ENCODE measurements at regions not wholly inside any gene's neighbourhood (a gene's known extent, or its start where the extent isn't known, plus 50 kb on each side); places are given as distances from the start of the nearest gene placed in this dataset.

DNA sequence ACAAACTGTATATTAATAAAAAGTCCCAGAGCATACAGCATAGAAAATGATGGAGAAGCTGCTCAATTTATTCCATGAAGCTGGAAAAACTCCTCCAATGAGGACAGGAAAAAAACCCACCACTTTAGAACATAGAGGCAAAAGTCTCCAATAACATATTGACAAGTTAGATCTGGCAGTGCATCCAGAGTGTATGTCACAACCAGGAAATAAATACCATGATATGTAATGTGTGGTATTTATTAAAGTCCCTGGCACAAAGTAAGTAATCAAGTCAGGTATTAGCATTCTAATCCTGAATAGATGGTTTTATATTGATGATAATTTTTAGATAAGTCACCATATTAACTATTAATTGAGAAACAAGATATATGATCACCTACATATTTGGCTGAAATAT is 427.3 kb upstream of the HS6ST1 start:
- ATAC-seq (no peak), DNase-seq (no peak)
- Histone ChIP-seq H3K36me3 (no peaks in the 10 kb centered on the region), H3K9me3 (no peaks in the 10 kb centered on the region), H3K27ac (no peak overlapping the region), H3K4me1 (no peaks in the 10 kb centered on the region), H3K27me3 (no peaks in the 10 kb centered on the region), H3K4me3 (no peak overlapping the region)
- TF ChIP-seq, protein P1, sequence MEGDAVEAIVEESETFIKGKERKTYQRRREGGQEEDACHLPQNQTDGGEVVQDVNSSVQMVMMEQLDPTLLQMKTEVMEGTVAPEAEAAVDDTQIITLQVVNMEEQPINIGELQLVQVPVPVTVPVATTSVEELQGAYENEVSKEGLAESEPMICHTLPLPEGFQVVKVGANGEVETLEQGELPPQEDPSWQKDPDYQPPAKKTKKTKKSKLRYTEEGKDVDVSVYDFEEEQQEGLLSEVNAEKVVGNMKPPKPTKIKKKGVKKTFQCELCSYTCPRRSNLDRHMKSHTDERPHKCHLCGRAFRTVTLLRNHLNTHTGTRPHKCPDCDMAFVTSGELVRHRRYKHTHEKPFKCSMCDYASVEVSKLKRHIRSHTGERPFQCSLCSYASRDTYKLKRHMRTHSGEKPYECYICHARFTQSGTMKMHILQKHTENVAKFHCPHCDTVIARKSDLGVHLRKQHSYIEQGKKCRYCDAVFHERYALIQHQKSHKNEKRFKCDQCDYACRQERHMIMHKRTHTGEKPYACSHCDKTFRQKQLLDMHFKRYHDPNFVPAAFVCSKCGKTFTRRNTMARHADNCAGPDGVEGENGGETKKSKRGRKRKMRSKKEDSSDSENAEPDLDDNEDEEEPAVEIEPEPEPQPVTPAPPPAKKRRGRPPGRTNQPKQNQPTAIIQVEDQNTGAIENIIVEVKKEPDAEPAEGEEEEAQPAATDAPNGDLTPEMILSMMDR (IDR thresholded peaks at IDR 0.05 in 4 of 5, conservative IDR thresholded peaks at IDR 0.05 in 1 of 5): no peak
- no peak for TF ChIP-seq POLR2A (IDR thresholded peaks at IDR 0.05)
- in situ Hi-C loops (cut with MboI; ENCODE audit: low sequenced_read_pairs in 4 of 4): loop anchor here in 3 of 4 donors (25.0 kb wide), 2 partner anchors 434 to 1116 kb away; partner anchors contain the start of gene HS6ST1 (in 1 of the 3)
- intact Hi-C loops (cut with DNase I; ENCODE audit: low total_unique reads): no loop called here

- ATAC-seq (no peak), DNase-seq (no peak)
- no peaks in the 10 kb centered on the region for H3K27me3 ChIP-seq
- no peaks in the 10 kb centered on the region for H3K4me1 ChIP-seq
- H3K4me3 ChIP-seq: no peak overlapping the region
- no peaks in the 10 kb centered on the region for H3K36me3 ChIP-seq
- TF ChIP-seq, protein P1 (IDR thresholded peaks at IDR 0.05 in 4 of 5, conservative IDR thresholded peaks at IDR 0.05 in 1 of 5): no peak
- TF ChIP-seq POLR2A (IDR thresholded peaks at IDR 0.05): no peak
- in situ Hi-C loops (cut with MboI; ENCODE audit: low sequenced_read_pairs in 4 of 4): loop anchor here in 3 of 4 donors (25.0 kb wide), 2 partner anchors 434 to 1116 kb away; partner anchors contain the start of gene HS6ST1 (in 1 of the 3)
- no peak overlapping the region for H3K27ac ChIP-seq
- H3K9me3 ChIP-seq: no peaks in the 10 kb centered on the region
- intact Hi-C loops (cut with DNase I; ENCODE audit: low total_unique reads): no loop called here
These were observed 427.7 kb upstream of the HS6ST1 start for GRCh38 chr2:128746356-128746755.

GRCh38 chr2:128748336-128748735 is 429.7 kb upstream of the HS6ST1 start:
- Histone ChIP-seq H3K4me1 (no peaks in the 10 kb centered on the region), H3K9me3 (no peaks in the 10 kb centered on the region), H3K27me3 (no peaks in the 10 kb centered on the region), H3K27ac (no peak overlapping the region), H3K36me3 (no peaks in the 10 kb centered on the region), H3K4me3 (no peak overlapping the region)
- intact Hi-C loops (cut with DNase I; ENCODE audit: low total_unique reads) (no loop called here), in situ Hi-C loops (cut with MboI; ENCODE audit: low sequenced_read_pairs in 4 of 4) (loop anchor here in 3 of 4 donors (25.0 kb wide), 2 partner anchors 436 to 1114 kb away; partner anchors contain the start of gene HS6ST1 (in 1 of the 3))
- ATAC-seq: no peak
- no peak for DNase-seq
- TF ChIP-seq, protein P1 (IDR thresholded peaks at IDR 0.05 in 4 of 5, conservative IDR thresholded peaks at IDR 0.05 in 1 of 5): no peak
- no peak for TF ChIP-seq POLR2A (IDR thresholded peaks at IDR 0.05)

GRCh38 chr2:128748835-128749605 is 430.4 kb upstream of the HS6ST1 start:
- H3K27ac ChIP-seq: no peak overlapping the region
- ATAC-seq (no peak), DNase-seq (no peak)
- in situ Hi-C loops (cut with MboI; ENCODE audit: low sequenced_read_pairs in 4 of 4) (loop anchor here in 3 of 4 donors (25.0 kb wide), 2 partner anchors 437 to 1113 kb away; partner anchors contain the start of gene HS6ST1 (in 1 of the 3)), intact Hi-C loops (cut with DNase I; ENCODE audit: low total_unique reads) (no loop called here)
- no peaks in the 10 kb centered on the region for H3K9me3 ChIP-seq
- no peak overlapping the region for H3K4me3 ChIP-seq
- H3K36me3 ChIP-seq: no peaks in the 10 kb centered on the region
- no peaks in the 10 kb centered on the region for H3K4me1 ChIP-seq
- TF ChIP-seq, protein P1 (IDR thresholded peaks at IDR 0.05 in 4 of 5, conservative IDR thresholded peaks at IDR 0.05 in 1 of 5): no peak
- TF ChIP-seq POLR2A (IDR thresholded peaks at IDR 0.05): no peak
- H3K27me3 ChIP-seq: no peaks in the 10 kb centered on the region
